ENCODE measurements at regions not wholly inside any gene's neighbourhood (a gene's known extent, or its start where the extent isn't known, plus 50 kb on each side); places are given as distances from the start of the nearest gene placed in this dataset.
"Not testable (repeated sequence)": the region's sequence is repeated elsewhere in the genome, so short reads cannot be mapped to it uniquely, and the experiment has no call there.

DNA sequence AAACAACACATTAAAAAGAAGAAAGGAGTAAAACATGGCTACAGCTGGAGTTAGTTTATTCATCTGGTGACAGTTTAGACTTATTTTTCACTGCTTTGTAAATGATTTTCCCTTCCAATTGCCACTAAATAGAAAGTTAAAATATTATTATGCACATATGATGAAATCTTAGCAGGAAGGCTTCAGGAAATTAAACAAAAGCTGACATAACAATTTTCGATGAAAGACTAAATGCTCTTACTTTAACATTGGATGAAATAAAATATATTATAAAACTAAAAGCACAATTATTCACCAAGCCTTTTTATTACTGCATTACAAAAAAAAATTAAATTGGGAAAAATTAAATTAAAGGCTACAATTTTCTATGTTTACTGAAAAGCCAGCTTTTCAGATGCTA lies 158.0 kb downstream of the MMUT start:
- no peaks in the 10 kb centered on the region for H3K79me2 ChIP-seq (ENCODE audit: control insufficient read depth, insufficient read depth, low read length)
- H3K27me3 ChIP-seq (ENCODE audit: control insufficient read depth, extremely low read depth, insufficient read depth, low read length), result no peaks in the 10 kb centered on the region
- no peak for FAIRE-seq
- H2AFZ ChIP-seq (ENCODE audit: control insufficient read depth, low read length), result no peak overlapping the region
- TF ChIP-seq EZH2 (IDR thresholded peaks at IDR 0.05; ENCODE audit: low read length), result no peak
- TF ChIP-seq, protein P1, sequence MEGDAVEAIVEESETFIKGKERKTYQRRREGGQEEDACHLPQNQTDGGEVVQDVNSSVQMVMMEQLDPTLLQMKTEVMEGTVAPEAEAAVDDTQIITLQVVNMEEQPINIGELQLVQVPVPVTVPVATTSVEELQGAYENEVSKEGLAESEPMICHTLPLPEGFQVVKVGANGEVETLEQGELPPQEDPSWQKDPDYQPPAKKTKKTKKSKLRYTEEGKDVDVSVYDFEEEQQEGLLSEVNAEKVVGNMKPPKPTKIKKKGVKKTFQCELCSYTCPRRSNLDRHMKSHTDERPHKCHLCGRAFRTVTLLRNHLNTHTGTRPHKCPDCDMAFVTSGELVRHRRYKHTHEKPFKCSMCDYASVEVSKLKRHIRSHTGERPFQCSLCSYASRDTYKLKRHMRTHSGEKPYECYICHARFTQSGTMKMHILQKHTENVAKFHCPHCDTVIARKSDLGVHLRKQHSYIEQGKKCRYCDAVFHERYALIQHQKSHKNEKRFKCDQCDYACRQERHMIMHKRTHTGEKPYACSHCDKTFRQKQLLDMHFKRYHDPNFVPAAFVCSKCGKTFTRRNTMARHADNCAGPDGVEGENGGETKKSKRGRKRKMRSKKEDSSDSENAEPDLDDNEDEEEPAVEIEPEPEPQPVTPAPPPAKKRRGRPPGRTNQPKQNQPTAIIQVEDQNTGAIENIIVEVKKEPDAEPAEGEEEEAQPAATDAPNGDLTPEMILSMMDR (optimal IDR thresholded peaks at IDR 0.05 in 1 of 3, IDR thresholded peaks at IDR 0.05 in 1 of 3, conservative IDR thresholded peaks at IDR 0.05 in 1 of 3; ENCODE audit: extremely low read depth in 1 of 3, insufficient read depth in 2 of 3, low read length in 3 of 3), result no peak
- no peak overlapping the region for H3K4me3 ChIP-seq (ENCODE audit: control insufficient read depth in 2 of 3, extremely low read depth in 1 of 3, insufficient read depth in 2 of 3, low read depth in 1 of 3, low read length in 3 of 3)
- H3K4me1 ChIP-seq (ENCODE audit: control insufficient read depth, extremely low read depth, insufficient read depth, low read length), result no peaks in the 10 kb centered on the region
- dilution Hi-C loops (cut with MboI; ENCODE audit: extremely low pct_ligation_motif_present, low sequenced_read_pairs), result no loop called here
- DNase-seq (ENCODE audit: low read depth, low spot score), result no peak
- H3K9me1 ChIP-seq (ENCODE audit: control insufficient read depth, extremely low read depth, insufficient read depth, low read length), result no peaks in the 10 kb centered on the region
- no peak overlapping the region for H3K4me2 ChIP-seq (ENCODE audit: control insufficient read depth, extremely low read depth, insufficient read depth, low read depth, low read length)
- H3K9me3 ChIP-seq (ENCODE audit: control insufficient read depth, low read depth, low read length), result no peaks in the 10 kb centered on the region
- no peak overlapping the region for H3K9ac ChIP-seq (ENCODE audit: control insufficient read depth, extremely low read depth, insufficient read depth, low read length)
- no peaks in the 10 kb centered on the region for H4K20me1 ChIP-seq (ENCODE audit: control insufficient read depth, extremely low read depth, insufficient read depth, low read length)
- H3K36me3 ChIP-seq (ENCODE audit: control insufficient read depth in 2 of 2, extremely low read depth in 1 of 2, insufficient read depth in 2 of 2, low read length in 2 of 2), result no peaks in the 10 kb centered on the region
- no peak overlapping the region for H3K27ac ChIP-seq (ENCODE audit: control insufficient read depth, insufficient read depth, low read length)

DNA sequence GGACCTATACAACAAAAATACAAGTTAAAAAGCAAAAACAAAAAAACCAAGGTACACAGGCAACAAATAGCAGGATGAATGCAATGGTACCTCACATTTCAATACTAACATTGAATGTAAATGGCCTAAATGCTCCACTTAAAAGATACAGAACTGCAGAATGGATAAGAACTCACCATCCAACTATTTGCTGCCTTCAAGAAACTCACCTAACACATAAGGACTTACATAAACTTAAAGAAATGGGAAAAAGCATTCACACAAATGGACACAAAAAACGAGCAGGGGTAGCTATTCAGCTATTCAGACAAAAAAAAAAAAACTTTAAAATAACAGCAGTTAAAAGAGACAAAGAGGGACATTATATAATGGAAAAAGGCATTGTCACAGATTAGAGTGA lies 158.7 kb downstream of the MMUT start:
- H4K20me1 ChIP-seq (ENCODE audit: control insufficient read depth, extremely low read depth, insufficient read depth, low read length); H3K4me3 ChIP-seq (ENCODE audit: control insufficient read depth in 2 of 3, extremely low read depth in 1 of 3, insufficient read depth in 2 of 3, low read depth in 1 of 3, low read length in 3 of 3); H3K36me3 ChIP-seq (ENCODE audit: control insufficient read depth in 2 of 2, extremely low read depth in 1 of 2, insufficient read depth in 2 of 2, low read length in 2 of 2); H3K9me1 ChIP-seq (ENCODE audit: control insufficient read depth, extremely low read depth, insufficient read depth, low read length); dilution Hi-C loops (cut with MboI; ENCODE audit: extremely low pct_ligation_motif_present, low sequenced_read_pairs); H3K4me1 ChIP-seq (ENCODE audit: control insufficient read depth, extremely low read depth, insufficient read depth, low read length); DNase-seq (ENCODE audit: low read depth, low spot score); H3K9me3 ChIP-seq (ENCODE audit: control insufficient read depth, low read depth, low read length); H3K4me2 ChIP-seq (ENCODE audit: control insufficient read depth, extremely low read depth, insufficient read depth, low read depth, low read length); H3K79me2 ChIP-seq (ENCODE audit: control insufficient read depth, insufficient read depth, low read length); H3K27me3 ChIP-seq (ENCODE audit: control insufficient read depth, extremely low read depth, insufficient read depth, low read length); H3K9ac ChIP-seq (ENCODE audit: control insufficient read depth, extremely low read depth, insufficient read depth, low read length); H2AFZ ChIP-seq (ENCODE audit: control insufficient read depth, low read length); FAIRE-seq; H3K27ac ChIP-seq (ENCODE audit: control insufficient read depth, insufficient read depth, low read length): not testable (repeated sequence)

DNA sequence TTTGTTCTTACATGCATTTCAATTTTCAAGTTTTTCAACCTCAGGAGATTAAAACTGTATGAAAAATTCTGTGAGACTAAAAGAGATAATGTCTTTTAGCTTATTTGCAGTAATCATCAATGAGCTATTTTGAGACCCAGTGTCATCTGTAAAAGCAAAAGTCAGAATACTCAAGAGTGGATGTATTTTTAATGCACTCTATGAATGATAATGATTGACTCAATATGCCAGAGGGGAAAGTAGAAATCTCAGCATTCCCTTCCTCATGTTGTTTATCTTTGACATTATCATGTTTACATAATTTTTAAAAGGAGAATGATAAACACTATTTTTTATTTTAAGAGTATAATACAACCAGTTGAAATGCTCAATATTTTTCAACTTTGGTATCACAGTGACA lies 162.1 kb downstream of the MMUT start:
- TF ChIP-seq EZH2 (IDR thresholded peaks at IDR 0.05; ENCODE audit: low read length), result no peak
- no peaks in the 10 kb centered on the region for H4K20me1 ChIP-seq (ENCODE audit: control insufficient read depth, extremely low read depth, insufficient read depth, low read length)
- no peaks in the 10 kb centered on the region for H3K27me3 ChIP-seq (ENCODE audit: control insufficient read depth, extremely low read depth, insufficient read depth, low read length)
- H3K9ac ChIP-seq (ENCODE audit: control insufficient read depth, extremely low read depth, insufficient read depth, low read length), result no peak overlapping the region
- H2AFZ ChIP-seq (ENCODE audit: control insufficient read depth, low read length), result no peak overlapping the region
- no peak overlapping the region for H3K27ac ChIP-seq (ENCODE audit: control insufficient read depth, insufficient read depth, low read length)
- no peak overlapping the region for H3K4me3 ChIP-seq (ENCODE audit: control insufficient read depth in 2 of 3, extremely low read depth in 1 of 3, insufficient read depth in 2 of 3, low read depth in 1 of 3, low read length in 3 of 3)
- DNase-seq (ENCODE audit: low read depth, low spot score), result no peak
- no peaks in the 10 kb centered on the region for H3K9me3 ChIP-seq (ENCODE audit: control insufficient read depth, low read depth, low read length)
- no peaks in the 10 kb centered on the region for H3K36me3 ChIP-seq (ENCODE audit: control insufficient read depth in 2 of 2, extremely low read depth in 1 of 2, insufficient read depth in 2 of 2, low read length in 2 of 2)
- H3K4me1 ChIP-seq (ENCODE audit: control insufficient read depth, extremely low read depth, insufficient read depth, low read length), result peaks cover 8% of the 10 kb centered on the region
- no peaks in the 10 kb centered on the region for H3K9me1 ChIP-seq (ENCODE audit: control insufficient read depth, extremely low read depth, insufficient read depth, low read length)
- no peaks in the 10 kb centered on the region for H3K79me2 ChIP-seq (ENCODE audit: control insufficient read depth, insufficient read depth, low read length)
- dilution Hi-C loops (cut with MboI; ENCODE audit: extremely low pct_ligation_motif_present, low sequenced_read_pairs), result no loop called here
- H3K4me2 ChIP-seq (ENCODE audit: control insufficient read depth, extremely low read depth, insufficient read depth, low read depth, low read length), result no peak overlapping the region
- FAIRE-seq, result no peak

All from keratinocyte (primary cell).